Lower lobe of right lung (tissue), 2 donors: ENCODE measurements at regions not wholly inside any gene's neighbourhood (a gene's known extent, or its start where the extent isn't known, plus 50 kb on each side); places are given as distances from the start of the nearest gene placed in this dataset.

Experiments
- ATAC-seq, 2 donors: fragments of 200-7000 bp; cut with Tn5 transposase; one replicate each; pipeline ENCODE4 v1.9.1; 2020 to 2022; ENCODE audit warnings: mild to moderate bottlenecking in 2 of 2, moderate library complexity in 2 of 2
- DNase-seq: peaks from one replicate; pipeline ENCODE4 v3.0.0-alpha.2; 2020
- H3K27ac ChIP-seq: fragments of 200-600 bp; one replicate; pipeline ENCODE4 v1.8.0; 2022
- H3K27me3 ChIP-seq: fragments of 200-600 bp; one replicate; pipeline ENCODE4 v1.8.0; 2022; ENCODE audit warnings: low read depth
- H3K36me3 ChIP-seq: fragments of 200-600 bp; one replicate; pipeline ENCODE4 v1.8.0; 2022; ENCODE audit warnings: mild to moderate bottlenecking
- H3K4me1 ChIP-seq: fragments of 200-600 bp; one replicate; pipeline ENCODE4 v1.8.0; 2022
- H3K4me3 ChIP-seq: fragments of 200-600 bp; one replicate; pipeline ENCODE4 v1.8.0; 2022; ENCODE audit warnings: mild to moderate bottlenecking
- H3K9me3 ChIP-seq: fragments of 200-600 bp; one replicate; pipeline ENCODE4 v1.8.0; 2022
- intact Hi-C: fragments of 100-400 bp; cut with DNase I; formaldehyde crosslinking; loops from one replicate; pipeline ENCODE4 v1.11.0; 2022
- TF ChIP-seq, protein P1 (sequence below): fragments of 200-600 bp; IDR thresholded peaks from one replicate; pipeline ENCODE4 v1.8.0; 2022; ENCODE audit warnings: antibody characterized with exemption, mild to moderate bottlenecking
- donor health status: DM: no; HTN: yes; CAD: no; lungs with severe emphysema.

- no peaks in the 10 kb centered on the region for H3K9me3 ChIP-seq
- H3K27me3 ChIP-seq, result no peaks in the 10 kb centered on the region
- H3K36me3 ChIP-seq, result no peaks in the 10 kb centered on the region
- ATAC-seq, result peak; percentile 94 to 95
- intact Hi-C loops, result no loop called here
- TF ChIP-seq, protein P1, sequence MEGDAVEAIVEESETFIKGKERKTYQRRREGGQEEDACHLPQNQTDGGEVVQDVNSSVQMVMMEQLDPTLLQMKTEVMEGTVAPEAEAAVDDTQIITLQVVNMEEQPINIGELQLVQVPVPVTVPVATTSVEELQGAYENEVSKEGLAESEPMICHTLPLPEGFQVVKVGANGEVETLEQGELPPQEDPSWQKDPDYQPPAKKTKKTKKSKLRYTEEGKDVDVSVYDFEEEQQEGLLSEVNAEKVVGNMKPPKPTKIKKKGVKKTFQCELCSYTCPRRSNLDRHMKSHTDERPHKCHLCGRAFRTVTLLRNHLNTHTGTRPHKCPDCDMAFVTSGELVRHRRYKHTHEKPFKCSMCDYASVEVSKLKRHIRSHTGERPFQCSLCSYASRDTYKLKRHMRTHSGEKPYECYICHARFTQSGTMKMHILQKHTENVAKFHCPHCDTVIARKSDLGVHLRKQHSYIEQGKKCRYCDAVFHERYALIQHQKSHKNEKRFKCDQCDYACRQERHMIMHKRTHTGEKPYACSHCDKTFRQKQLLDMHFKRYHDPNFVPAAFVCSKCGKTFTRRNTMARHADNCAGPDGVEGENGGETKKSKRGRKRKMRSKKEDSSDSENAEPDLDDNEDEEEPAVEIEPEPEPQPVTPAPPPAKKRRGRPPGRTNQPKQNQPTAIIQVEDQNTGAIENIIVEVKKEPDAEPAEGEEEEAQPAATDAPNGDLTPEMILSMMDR, result no peak
- DNase-seq, result no peak
- no peak overlapping the region for H3K4me3 ChIP-seq
- H3K27ac ChIP-seq, result peak overlapping the region; percentile 64
- H3K4me1 ChIP-seq, result peaks cover 27% of the 10 kb centered on the region
Observed at GRCh38 chr1:172746091-172746949, 87.4 kb downstream of the FASLG start.

DNA sequence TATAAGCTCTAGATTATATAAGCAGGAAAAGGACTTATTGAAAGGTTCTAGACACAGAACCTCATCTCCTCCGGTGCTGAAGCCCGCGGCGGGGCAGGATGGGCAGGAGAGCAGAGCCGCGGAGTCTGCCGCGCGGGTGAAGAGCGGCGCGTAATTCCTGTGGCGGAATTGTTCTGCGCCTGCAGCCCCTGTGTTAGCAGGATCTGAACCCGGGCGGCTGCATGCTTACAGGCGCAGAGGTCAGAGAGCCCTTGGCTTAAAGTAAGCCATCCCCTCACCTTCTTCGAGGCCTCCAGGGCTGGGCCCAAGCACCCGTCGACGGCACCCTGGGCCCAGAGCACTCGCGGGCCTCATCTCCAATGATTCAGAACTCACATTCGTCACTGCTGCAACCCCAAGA lies 89.3 kb downstream of the FASLG start:
- Histone ChIP-seq H3K36me3 (no peaks in the 10 kb centered on the region), H3K9me3 (no peaks in the 10 kb centered on the region), H3K4me3 (no peak overlapping the region), H3K4me1 (peaks cover 27% of the 10 kb centered on the region), H3K27me3 (no peaks in the 10 kb centered on the region), H3K27ac (no peak overlapping the region)
- intact Hi-C loops, result no loop called here
- TF ChIP-seq, protein P1, result no peak
- no peak for DNase-seq
- ATAC-seq, result no peak

- no peaks in the 10 kb centered on the region for H3K36me3 ChIP-seq
- DNase-seq (no peak), ATAC-seq (no peak)
- peaks cover 7% of the 10 kb centered on the region for H3K4me1 ChIP-seq
- TF ChIP-seq, protein P1, result no peak
- no peak overlapping the region for H3K4me3 ChIP-seq
- H3K27ac ChIP-seq, result no peak overlapping the region
- intact Hi-C loops, result no loop called here
- H3K27me3 ChIP-seq, result no peaks in the 10 kb centered on the region
- no peaks in the 10 kb centered on the region for H3K9me3 ChIP-seq
Observed at GRCh38 chr1:172751683-172752082, 92.8 kb downstream of the FASLG start.

DNA sequence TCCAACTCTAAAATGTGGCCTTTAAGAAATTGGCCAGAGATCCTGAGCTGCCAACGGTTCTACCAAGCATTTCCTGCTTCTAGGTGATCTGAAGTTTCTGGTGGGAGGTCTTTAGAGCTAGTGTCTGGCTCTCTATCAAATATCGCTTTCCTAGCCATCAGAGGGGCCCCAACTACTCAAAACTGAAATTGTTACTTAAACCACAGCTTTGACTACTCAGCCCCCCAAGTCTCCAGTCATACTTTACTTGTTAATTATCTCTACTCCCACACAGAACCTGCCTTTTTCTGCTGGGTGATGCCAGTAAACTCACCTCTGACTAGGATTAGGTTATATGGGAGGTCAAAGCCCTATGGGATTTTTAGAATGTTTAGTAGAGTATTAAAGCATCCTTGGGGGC lies 95.1 kb downstream of the FASLG start:
- H3K27ac ChIP-seq, result no peak overlapping the region
- DNase-seq (no peak), ATAC-seq (no peak)
- H3K36me3 ChIP-seq, result no peaks in the 10 kb centered on the region
- no peak overlapping the region for H3K4me3 ChIP-seq
- H3K9me3 ChIP-seq, result no peaks in the 10 kb centered on the region
- no peaks in the 10 kb centered on the region for H3K27me3 ChIP-seq
- intact Hi-C loops, result no loop called here
- TF ChIP-seq, protein P1, result no peak
- no peaks in the 10 kb centered on the region for H3K4me1 ChIP-seq

- TF ChIP-seq, protein P1, result no peak
- no peaks in the 10 kb centered on the region for H3K9me3 ChIP-seq
- H3K4me3 ChIP-seq, result no peak overlapping the region
- H3K36me3 ChIP-seq, result no peaks in the 10 kb centered on the region
- ATAC-seq (no peak), DNase-seq (no peak)
- no peaks in the 10 kb centered on the region for H3K27me3 ChIP-seq
- no peak overlapping the region for H3K27ac ChIP-seq
- no peaks in the 10 kb centered on the region for H3K4me1 ChIP-seq
- intact Hi-C loops, result no loop called here
Observed at GRCh38 chr1:172754609-172755008, 95.7 kb downstream of the FASLG start.
